GM10248 (cell line): ENCODE measurements at regions not wholly inside any gene's neighbourhood (a gene's known extent, or its start where the extent isn't known, plus 50 kb on each side); places are given as distances from the start of the nearest gene placed in this dataset.

Source experiments
- CTCF ChIA-PET: fragments of 300-600 bp; sonication (Branson Sonifier 250); formaldehyde crosslinking; extraction: SDS; loops from one replicate; lab custom pipeline; 2021; ENCODE audit warnings: antibody characterized with exemption; lab: Yijun Ruan, JAX
- POLR2A ChIA-PET: fragments of 350-650 bp; sonication (Branson Sonifier 250); formaldehyde crosslinking; extraction: SDS; loops from one replicate; lab custom pipeline; 2020; ENCODE audit warnings: antibody characterized with exemption; lab: Yijun Ruan, JAX
- DNase-seq: peaks from one replicate; pipeline ENCODE4 v3.0.0; 2012; ENCODE audit errors: extremely low spot score
- CTCF ChIP-seq: IDR thresholded peaks from 2 replicates; pipeline ENCODE4 v1.5.1; 2012; ENCODE audit warnings: mild to moderate bottlenecking, low read depth; ENCODE audit errors: extremely low read depth, missing control alignments, control extremely low read depth

GRCh38 chr2:128485761-128486639 is 167.3 kb upstream of the HS6ST1 start:
- ChIA-PET CTCF (no interaction called here), POLR2A (no interaction called here)
- no peak for DNase-seq

GRCh38 chr2:128486640-128487375 is 168.1 kb upstream of the HS6ST1 start:
- POLR2A ChIA-PET = no interaction called here
- TF ChIP-seq CTCF = no peak
- DNase-seq = no peak
- CTCF ChIA-PET = interaction anchor here (1.1 kb wide), 1 partner anchor 59 kb away, joined by 3 read pairs; no protein-coding TSS in a partner anchor

More at GRCh38 chr2:128485761-128486639, 167.3 kb upstream of the HS6ST1 start:
- no peak for TF ChIP-seq CTCF

GRCh38 chr2:128487650-128488387 is 169.2 kb upstream of the HS6ST1 start:
- TF ChIP-seq CTCF = no peak
- CTCF ChIA-PET = interaction anchor here (1.1 kb wide), 1 partner anchor 60 kb away, joined by 3 read pairs; no protein-coding TSS in a partner anchor
- no peak for DNase-seq
- POLR2A ChIA-PET = no interaction called here

- ChIA-PET CTCF (no interaction called here), POLR2A (no interaction called here)
Measured at GRCh38 chr2:128488434-128488833, 169.8 kb upstream of the HS6ST1 start.

GRCh38 chr2:128489526-128490273 is 171.0 kb upstream of the HS6ST1 start:
- TF ChIP-seq CTCF = no peak
- POLR2A ChIA-PET = no interaction called here
- CTCF ChIA-PET = no interaction called here
- no peak for DNase-seq

More at GRCh38 chr2:128488434-128488833, 169.8 kb upstream of the HS6ST1 start:
- no peak for TF ChIP-seq CTCF
- no peak for DNase-seq

- no peak for TF ChIP-seq CTCF
- ChIA-PET CTCF (no interaction called here), POLR2A (no interaction called here)
- no peak for DNase-seq
Measured at GRCh38 chr2:128490321-128490720, 171.7 kb upstream of the HS6ST1 start.
